Coronary artery (tissue), 2 donors: ENCODE measurements at regions not wholly inside any gene's neighbourhood (a gene's known extent, or its start where the extent isn't known, plus 50 kb on each side); places are given as distances from the start of the nearest gene placed in this dataset.

Experiments used
- DNase-seq: peaks from one replicate; pipeline ENCODE4 v3.0.0-alpha.2; 2017; ENCODE audit warnings: low spot score
- H3K27ac ChIP-seq, 2 donors: fragments of 200-600 bp; sonication (generic); one replicate each; pipeline ENCODE4 v1.5.1; 2016 to 2019
- H3K4me3 ChIP-seq: fragments of 200-600 bp; sonication (generic); 2 replicates; pipeline ENCODE4 v1.5.1; 2016; ENCODE audit warnings: mild to moderate bottlenecking, moderate library complexity
- CTCF ChIP-seq: fragments of 200-600 bp; sonication (generic); IDR thresholded peaks from one replicate; pipeline ENCODE4 v1.5.1; 2019; ENCODE audit warnings: antibody characterized with exemption

GRCh38 chr19:31591258-31591657, 242.0 kb upstream of the TSHZ3 start:
- no peak for DNase-seq
- no peak for TF ChIP-seq CTCF
- H3K27ac ChIP-seq, result no peak overlapping the region
- no peak overlapping the region for H3K4me3 ChIP-seq

DNA sequence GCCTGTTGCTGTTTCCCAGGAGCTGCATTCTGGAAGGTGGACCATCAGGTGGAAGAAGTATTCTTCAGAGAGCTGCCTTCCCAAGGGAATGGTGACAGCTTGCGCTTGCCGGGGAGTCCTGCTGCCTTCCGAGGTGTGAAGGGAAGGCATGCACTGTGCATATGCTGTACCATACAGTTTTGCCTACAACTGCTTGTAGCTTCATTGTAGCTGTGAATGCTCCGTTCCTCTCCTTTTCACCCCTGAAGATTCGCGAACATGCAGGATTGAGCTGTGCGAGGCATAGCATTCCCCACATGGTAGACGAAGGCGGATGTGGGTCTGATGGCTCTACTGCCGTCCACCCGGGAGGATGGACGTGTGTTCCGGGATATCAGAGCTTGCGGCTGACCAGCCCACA, 243.2 kb upstream of the TSHZ3 start:
- H3K27ac ChIP-seq, result no peak overlapping the region
- DNase-seq, result peak; percentile 41
- no peak for TF ChIP-seq CTCF
- H3K4me3 ChIP-seq, result no peak overlapping the region

GRCh38 chr19:31594701-31595100, 245.5 kb upstream of the TSHZ3 start:
- peak; percentile 1 for DNase-seq

DNA sequence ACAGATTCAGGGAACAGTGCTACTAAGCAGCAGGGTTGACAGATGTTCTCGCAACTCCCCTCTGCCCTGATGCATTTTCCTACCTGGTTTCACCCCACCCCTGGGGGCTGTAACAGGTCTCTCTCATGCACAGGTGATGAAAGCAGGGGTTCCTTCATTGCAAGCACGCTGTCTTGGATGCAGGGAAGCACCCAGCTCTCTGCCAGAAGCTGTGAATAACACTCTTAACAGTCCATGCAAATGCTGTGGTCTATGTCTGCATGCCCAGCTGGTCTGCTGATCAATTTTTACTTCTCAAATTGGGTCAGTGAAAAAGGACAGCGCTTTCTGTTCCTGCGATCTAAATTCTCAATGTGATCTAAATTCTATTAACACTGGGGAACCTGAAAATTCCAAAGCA, 246.3 kb upstream of the TSHZ3 start:
- TF ChIP-seq CTCF, result no peak
- Histone ChIP-seq H3K27ac (no peak overlapping the region), H3K4me3 (no peak overlapping the region)
- DNase-seq, result peak; percentile 24

More at GRCh38 chr19:31594701-31595100, 245.5 kb upstream of the TSHZ3 start:
- no peak for TF ChIP-seq CTCF
- no peak overlapping the region for H3K27ac ChIP-seq
- H3K4me3 ChIP-seq, result no peak overlapping the region

DNA sequence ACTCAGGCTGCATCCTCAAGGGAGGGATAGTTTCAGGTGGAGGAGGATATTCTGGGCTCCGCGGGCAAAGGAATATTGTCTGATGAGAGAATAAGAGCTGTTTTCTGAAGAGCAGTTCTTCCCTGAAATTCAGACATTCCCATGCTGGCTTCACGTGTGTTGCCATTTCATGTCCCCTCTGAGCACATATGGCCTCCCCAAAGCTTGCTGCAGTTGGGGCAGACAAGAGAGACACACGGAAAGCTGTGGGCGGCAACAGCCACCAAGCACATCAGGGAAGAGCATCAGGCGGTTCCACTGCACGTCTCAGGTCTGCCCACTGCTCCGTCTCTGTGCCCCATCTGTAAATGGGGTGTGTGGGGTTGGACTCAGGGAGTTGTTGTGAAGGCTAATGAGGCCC, 247.5 kb upstream of the TSHZ3 start:
- TF ChIP-seq CTCF, result no peak
- DNase-seq, result peak; percentile 41
- no peak overlapping the region for H3K27ac ChIP-seq
- H3K4me3 ChIP-seq, result no peak overlapping the region

DNA sequence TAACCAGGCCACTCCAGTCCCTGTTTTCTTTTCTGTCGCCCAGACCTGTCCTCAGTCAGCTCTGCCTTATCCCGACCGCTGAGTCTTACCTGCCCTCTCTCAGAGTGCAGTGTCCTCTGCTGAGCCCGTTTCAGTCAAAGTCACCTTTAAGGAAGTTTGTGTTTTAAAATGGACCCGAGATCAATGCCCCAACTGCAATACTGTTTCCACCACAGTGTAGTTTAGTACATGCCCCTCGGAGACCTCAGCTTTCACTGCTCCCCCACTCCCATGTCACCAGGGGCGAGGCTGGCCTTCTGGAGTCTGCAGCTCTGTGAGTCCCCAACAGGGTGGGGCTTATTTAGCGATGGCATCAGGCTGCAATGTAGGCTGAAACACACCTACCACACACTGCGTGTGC, 248.4 kb upstream of the TSHZ3 start:
- peak; percentile 31 for DNase-seq
- Histone ChIP-seq H3K4me3 (no peak overlapping the region), H3K27ac (no peak overlapping the region)
- no peak for TF ChIP-seq CTCF

- no peak overlapping the region for H3K27ac ChIP-seq
- DNase-seq, result peak; percentile 50
- TF ChIP-seq CTCF, result no peak
Observed at GRCh38 chr19:31598730-31599238, 249.5 kb upstream of the TSHZ3 start.

More at GRCh38 chr19:31598730-31599238, 249.5 kb upstream of the TSHZ3 start:
- no peak overlapping the region for H3K4me3 ChIP-seq
